Activated naive CD4-positive, alpha-beta T cell treated with anti-CD3 and anti-CD28 coated beads, Interleukin-2, amount 50 U/mL, for 72 hours (primary cell): ENCODE measurements at regions not wholly inside any gene's neighbourhood (a gene's known extent, or its start where the extent isn't known, plus 50 kb on each side); places are given as distances from the start of the nearest gene placed in this dataset.
"Not testable (repeated sequence)": the region's sequence is repeated elsewhere in the genome, so short reads cannot be mapped to it uniquely, and the experiment has no call there.

Source experiments
- ATAC-seq, 2 donors: fragments of 150-1000 bp; cut with Tn5 transposase; 2 replicates each; pipeline ENCODE4 v1.10.0; 2021; ENCODE audit warnings: mild to moderate bottlenecking in 2 of 2, moderate library complexity in 2 of 2
- DNase-seq, 2 donors: peaks; one replicate each; pipeline ENCODE4 v3.0.0; 2021 to 2022; ENCODE audit warnings: low spot score in 2 of 2
- H3K27ac Mint-ChIP-seq, 2 donors: one replicate each; pipeline ENCODE4 v1.8.0; 2022; ENCODE audit warnings: mild to moderate bottlenecking in 2 of 2, mixed read lengths in 2 of 2
- H3K36me3 Mint-ChIP-seq, 2 donors: one replicate each; pipeline ENCODE4 v1.8.0; 2022; ENCODE audit warnings: mixed read lengths in 2 of 2
- H3K9me3 Mint-ChIP-seq, 2 donors: one replicate each; pipeline ENCODE4 v1.8.0; 2022; ENCODE audit warnings: mixed read lengths in 2 of 2

DNA sequence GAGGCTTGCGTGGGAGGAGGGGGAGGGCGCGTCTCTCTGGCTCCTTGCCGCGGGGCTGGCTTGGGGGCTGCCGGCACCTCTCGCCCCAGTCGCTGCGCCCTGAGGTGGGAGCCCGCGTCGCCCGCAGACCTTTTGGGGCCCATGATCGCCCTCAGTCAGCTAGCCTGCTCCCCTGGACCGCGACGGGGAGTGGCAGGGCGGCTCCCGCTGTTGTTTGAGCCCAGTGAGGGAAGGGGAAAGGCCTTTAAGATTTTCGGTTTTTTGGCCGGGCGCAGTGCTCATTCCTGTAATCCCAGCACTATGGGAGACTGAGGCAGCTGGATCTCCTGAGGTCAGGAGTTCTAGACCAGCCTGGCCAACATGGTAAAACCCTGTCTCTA is 62.4 kb upstream of the GOLGA6L4 start:
- H3K27ac Mint-ChIP-seq, H3K9me3 Mint-ChIP-seq: not testable (repeated sequence)
- DNase-seq = peak in 1 of 2 donors; percentile 2

More for the DNA sequence above, 62.4 kb upstream of the GOLGA6L4 start:
- not testable (repeated sequence) for ATAC-seq, H3K36me3 Mint-ChIP-seq
